IgD-negative memory B cell (primary cell): ENCODE measurements at regions not wholly inside any gene's neighbourhood (a gene's known extent, or its start where the extent isn't known, plus 50 kb on each side); places are given as distances from the start of the nearest gene placed in this dataset.
"Not testable (repeated sequence)": the region's sequence is repeated elsewhere in the genome, so short reads cannot be mapped to it uniquely, and the experiment has no call there.

Experiments used
- H3K27ac Mint-ChIP-seq, 3 donors: one replicate each; pipeline ENCODE4 v1.8.0; 2020 to 2022; ENCODE audit warnings: mild to moderate bottlenecking in 3 of 3, mixed read lengths in 3 of 3, moderate library complexity in 1 of 3
- H3K27me3 Mint-ChIP-seq: one replicate; pipeline ENCODE4 v1.8.0; 2021; ENCODE audit warnings: mixed read lengths
- H3K36me3 Mint-ChIP-seq: one replicate; pipeline ENCODE4 v1.8.0; 2020; ENCODE audit warnings: mild to moderate bottlenecking, mixed read lengths
- H3K4me1 Mint-ChIP-seq, 3 donors: one replicate each; pipeline ENCODE4 v1.8.0; 2020 to 2022; ENCODE audit warnings: mixed read lengths in 3 of 3, mild to moderate bottlenecking in 1 of 3
- H3K4me3 Mint-ChIP-seq, 4 donors: one replicate each; pipeline ENCODE4 v1.8.0; 2020 to 2022; ENCODE audit warnings: mild to moderate bottlenecking in 4 of 4, mixed read lengths in 4 of 4, moderate library complexity in 3 of 4
- H3K9me3 Mint-ChIP-seq, 3 donors: one replicate each; pipeline ENCODE4 v1.8.0; 2020 to 2021; ENCODE audit warnings: mixed read lengths in 3 of 3, mild to moderate bottlenecking in 1 of 3

DNA sequence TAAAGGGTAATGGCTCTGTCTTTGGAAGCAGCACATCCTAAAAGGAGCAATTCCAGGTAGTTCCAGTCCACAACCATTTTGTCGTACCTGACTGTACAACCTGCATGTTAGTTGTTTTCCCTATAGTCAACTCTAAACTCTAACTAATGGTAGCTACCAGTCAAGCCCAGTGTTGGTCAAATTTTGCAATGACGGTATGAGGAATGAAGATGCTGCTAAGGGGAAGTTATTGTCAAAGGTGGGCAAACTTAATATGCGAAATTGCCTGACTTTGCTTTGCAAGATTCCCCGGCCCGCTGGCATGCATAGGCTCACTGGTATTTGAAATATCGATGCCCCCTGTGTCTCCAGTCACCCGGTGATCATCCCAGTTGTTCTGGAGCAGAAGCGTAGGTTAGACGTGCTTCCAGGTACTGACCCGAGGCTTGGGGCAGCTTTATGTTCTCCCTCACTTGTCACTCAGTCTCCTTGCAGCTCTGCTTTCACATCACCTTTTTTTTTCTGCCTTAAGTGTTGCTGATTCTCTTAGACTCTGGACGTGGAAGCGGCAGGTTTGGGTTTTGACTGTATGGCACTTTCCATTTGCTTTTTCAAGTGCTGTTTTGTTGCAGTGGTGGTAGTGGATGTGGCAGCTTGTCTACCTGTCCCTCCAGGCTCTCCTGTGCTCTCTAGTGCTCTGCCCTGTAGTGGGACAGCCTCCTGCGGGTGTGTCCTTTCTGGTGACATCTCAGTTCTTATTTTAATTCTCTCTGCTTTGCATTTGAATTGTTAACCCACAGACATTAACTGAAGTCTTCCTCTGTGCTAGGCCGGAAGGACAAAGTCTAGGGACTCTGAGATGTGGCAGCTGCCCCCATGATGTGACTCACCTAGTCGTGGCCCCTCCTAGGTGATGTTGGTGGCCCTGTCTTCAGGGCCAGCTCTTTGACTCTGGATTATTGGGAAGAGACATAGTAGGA, 95.8 kb upstream of the UMPS start:
- H3K4me1 Mint-ChIP-seq, result peaks cover 11 to 28% (median 17%) of the 10 kb centered on the region in 3 donors
- H3K36me3 Mint-ChIP-seq, result no peaks in the 10 kb centered on the region
- H3K27me3 Mint-ChIP-seq, result peaks cover 7% of the 10 kb centered on the region
- no peaks in the 10 kb centered on the region for H3K9me3 Mint-ChIP-seq
- peak overlapping the region in 2 of 4 donors; percentile 37 to 85 for H3K4me3 Mint-ChIP-seq
- H3K27ac Mint-ChIP-seq, result peak overlapping the region in 2 of 3 donors; percentile 21 to 33

DNA sequence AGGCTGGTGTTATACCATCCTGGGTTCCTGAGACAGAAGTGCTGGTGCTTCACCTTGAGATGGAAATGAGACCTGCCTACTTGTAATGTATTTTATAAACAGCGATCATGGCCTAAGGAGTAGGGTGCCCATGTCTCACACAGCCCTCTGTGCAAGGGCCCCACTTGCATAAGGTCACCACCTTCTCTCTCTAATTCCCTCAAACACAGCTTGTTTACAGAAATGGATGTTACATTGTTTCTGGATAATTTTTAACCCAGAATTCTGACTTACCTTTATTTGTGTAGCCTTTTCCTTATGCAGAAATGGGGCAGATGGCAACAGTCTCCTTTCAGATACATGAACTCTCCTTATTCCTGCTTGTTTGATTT, 95.1 kb upstream of the UMPS start:
- Mint-ChIP-seq H3K9me3 (no peaks in the 10 kb centered on the region), H3K27me3 (peaks cover 7% of the 10 kb centered on the region), H3K27ac (peak overlapping the region in 1 of 3 donors; percentile 21), H3K36me3 (no peaks in the 10 kb centered on the region), H3K4me3 (peak overlapping the region in 2 of 4 donors; percentile 37 to 85), H3K4me1 (peaks cover 17 to 33% (median 22%) of the 10 kb centered on the region in 3 donors)

DNA sequence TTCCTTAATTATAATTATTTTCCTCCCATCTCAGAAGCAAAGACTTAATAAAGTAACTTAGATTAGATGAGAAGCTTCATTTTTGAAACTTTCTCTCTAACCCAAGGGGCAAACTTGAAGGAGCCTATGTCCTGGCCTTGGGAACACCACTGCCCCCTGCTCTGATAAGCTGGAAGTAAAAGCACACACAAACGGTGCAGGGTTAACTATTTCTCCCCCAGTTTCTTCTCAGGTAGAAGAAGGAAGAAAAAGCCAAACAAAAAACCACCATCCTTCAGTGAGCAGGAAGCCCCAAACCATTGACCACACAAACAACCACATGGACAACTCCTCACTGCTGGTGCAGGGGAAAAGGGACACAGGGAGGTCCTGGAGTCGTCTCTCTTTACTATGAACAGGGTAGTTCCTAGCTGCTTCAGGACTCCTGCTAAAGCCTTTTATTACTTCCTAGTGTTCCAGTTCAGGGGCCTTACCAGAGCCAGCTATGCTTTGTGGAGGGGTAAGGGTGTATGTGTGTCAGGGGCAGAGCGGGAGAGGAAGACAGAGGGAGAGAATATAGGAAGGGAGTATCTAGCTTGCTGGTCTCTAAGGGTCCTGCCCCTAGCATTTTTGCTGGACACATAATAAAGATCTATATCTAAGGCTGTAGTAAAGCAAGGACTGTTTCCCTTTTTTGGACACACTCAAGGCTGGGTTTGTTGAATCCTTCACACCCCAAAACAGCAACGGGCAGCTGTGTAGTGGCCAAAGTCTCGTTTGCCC, 94.0 kb upstream of the UMPS start:
- no peak overlapping the region for H3K27ac Mint-ChIP-seq
- no peaks in the 10 kb centered on the region for H3K9me3 Mint-ChIP-seq
- no peak overlapping the region for H3K4me3 Mint-ChIP-seq
- peaks cover 7% of the 10 kb centered on the region for H3K27me3 Mint-ChIP-seq
- peaks cover 19 to 33% (median 22%) of the 10 kb centered on the region in 3 donors for H3K4me1 Mint-ChIP-seq
- H3K36me3 Mint-ChIP-seq, result no peaks in the 10 kb centered on the region

DNA sequence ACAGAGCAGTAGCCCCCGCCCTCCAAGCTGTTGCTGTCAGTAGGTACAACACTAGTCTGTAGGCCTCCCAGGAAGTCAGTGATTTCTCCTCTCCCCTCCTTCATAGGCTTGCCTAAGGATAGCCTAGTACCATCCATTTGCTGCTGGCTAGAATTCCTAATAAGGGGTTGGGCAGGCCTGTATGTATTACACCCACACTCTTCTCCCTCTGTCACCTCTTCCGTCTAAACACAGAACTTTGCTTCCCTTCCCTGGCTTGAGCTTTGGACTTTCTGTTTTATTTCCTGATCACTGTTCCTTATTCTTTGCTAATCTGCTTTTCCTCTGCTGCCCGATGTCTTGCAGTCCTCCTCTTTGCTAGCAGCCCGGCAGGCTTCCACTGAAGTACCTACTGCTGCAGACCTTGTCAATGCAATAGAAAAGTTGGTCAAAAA, 93.4 kb upstream of the UMPS start:
- peaks cover 21 to 33% (median 22%) of the 10 kb centered on the region in 3 donors for H3K4me1 Mint-ChIP-seq

DNA sequence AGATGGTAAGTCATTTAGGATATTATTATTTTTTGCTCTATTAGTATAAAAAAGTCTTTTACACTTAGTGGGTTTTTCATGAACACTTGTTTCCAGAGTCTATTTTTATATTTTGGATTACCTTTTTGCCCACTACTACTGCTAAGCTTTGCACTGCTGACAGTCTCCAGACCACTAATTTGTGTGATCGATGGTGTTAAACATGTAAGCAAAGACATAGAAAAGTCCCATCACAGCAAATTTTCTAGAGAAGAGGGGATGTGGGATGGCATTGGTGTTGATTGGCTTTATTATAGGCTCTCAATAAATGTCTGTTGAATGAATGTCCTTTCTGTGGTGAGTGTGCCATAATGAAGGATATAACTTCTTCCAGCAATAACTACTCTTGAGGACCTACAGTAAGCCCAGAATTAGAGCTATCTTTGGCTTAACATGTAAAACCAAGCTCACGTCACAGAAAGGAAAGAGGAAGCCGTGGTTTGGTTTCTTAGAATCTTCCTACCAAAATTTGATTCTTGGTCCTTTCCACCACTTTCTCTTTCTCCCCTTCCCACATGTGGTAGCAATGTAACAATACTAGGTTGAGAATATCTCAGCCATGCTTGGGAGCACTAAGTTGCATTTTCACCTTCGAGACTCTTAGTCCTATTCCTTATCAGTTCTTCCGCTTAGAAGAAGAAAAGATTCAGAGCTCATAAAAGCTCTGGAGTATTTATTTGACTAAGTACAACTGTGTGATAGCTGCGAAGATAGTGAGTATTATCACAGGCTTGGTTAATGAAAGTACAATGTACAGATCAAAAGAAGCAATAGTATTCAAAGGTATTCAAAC, 90.6 kb upstream of the UMPS start:
- H3K36me3 Mint-ChIP-seq, result no peaks in the 10 kb centered on the region
- H3K9me3 Mint-ChIP-seq, result no peaks in the 10 kb centered on the region
- H3K27me3 Mint-ChIP-seq, result no peaks in the 10 kb centered on the region
- peaks cover 16 to 29% (median 21%) of the 10 kb centered on the region in 3 donors for H3K4me1 Mint-ChIP-seq
- no peak overlapping the region for H3K27ac Mint-ChIP-seq
- H3K4me3 Mint-ChIP-seq, result peak overlapping the region; percentile 66 to 86 (median 80)

More for the DNA sequence above, 93.4 kb upstream of the UMPS start:
- no peaks in the 10 kb centered on the region for H3K36me3 Mint-ChIP-seq
- H3K9me3 Mint-ChIP-seq, result no peaks in the 10 kb centered on the region
- peaks cover 7% of the 10 kb centered on the region for H3K27me3 Mint-ChIP-seq
- no peak overlapping the region for H3K27ac Mint-ChIP-seq
- peak overlapping the region in 1 of 4 donors; percentile 52 for H3K4me3 Mint-ChIP-seq

DNA sequence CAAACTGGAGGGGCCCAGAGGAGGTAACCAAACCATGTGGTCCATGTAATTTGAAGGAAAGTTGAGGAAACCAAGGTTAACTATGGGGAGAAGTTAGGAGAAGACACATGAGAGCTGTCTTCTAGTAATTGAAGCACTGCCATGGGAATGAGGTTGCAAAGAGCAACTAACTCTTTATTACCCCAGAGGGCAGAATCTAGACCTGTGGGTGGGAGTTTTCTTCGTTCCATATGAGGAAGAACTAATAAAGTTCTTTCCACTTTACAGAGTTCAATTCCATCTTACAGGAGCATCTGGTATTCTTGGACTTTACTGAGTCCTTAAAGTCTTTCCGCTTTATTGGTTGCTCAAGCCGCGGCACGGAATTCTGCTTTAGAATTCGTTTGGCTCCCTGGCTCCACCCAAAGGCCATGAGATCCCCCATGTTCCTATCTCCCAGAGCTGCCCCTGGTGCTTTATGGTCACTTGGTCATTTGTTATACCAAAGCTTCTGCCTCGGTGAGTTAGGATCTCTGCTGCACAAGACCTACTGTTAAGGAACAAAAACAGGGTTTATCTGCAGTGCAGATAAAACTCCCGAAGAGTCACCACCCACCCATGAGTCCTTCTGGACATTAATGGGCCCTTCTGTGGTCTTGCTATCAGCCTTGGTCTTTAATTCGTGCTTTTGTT, 89.5 kb upstream of the UMPS start:
- peak overlapping the region in 2 of 4 donors; percentile 85 to 86 for H3K4me3 Mint-ChIP-seq
- no peaks in the 10 kb centered on the region for H3K9me3 Mint-ChIP-seq
- peaks cover 10 to 22% (median 12%) of the 10 kb centered on the region in 3 donors for H3K4me1 Mint-ChIP-seq
- no peaks in the 10 kb centered on the region for H3K27me3 Mint-ChIP-seq
- no peak overlapping the region for H3K27ac Mint-ChIP-seq
- H3K36me3 Mint-ChIP-seq, result no peaks in the 10 kb centered on the region

DNA sequence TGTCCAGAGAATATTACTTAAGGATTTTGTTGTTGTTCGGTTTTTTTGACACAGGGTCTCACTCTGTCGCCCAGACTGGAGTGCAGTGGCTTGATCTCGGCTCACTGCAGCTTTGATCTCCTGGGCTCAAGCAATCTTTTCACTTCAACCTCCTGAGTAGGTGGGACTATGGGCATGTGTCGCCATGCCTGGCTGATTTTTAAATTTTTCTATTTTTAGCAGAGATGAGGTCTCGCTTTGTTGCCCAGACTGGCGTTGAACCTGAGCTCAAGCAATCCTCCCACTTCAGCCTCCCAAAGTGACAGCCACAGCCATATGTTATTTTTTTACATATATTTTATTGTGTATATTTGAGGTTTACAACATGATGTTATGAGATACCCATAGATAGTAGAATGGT, 86.8 kb upstream of the UMPS start:
- no peaks in the 10 kb centered on the region for H3K27me3 Mint-ChIP-seq
- no peak overlapping the region for H3K27ac Mint-ChIP-seq
- H3K4me3 Mint-ChIP-seq, result no peak overlapping the region
- no peaks in the 10 kb centered on the region for H3K36me3 Mint-ChIP-seq
- peaks cover 0 to 1% (median 0%) of the 10 kb centered on the region in 3 donors for H3K9me3 Mint-ChIP-seq
- H3K4me1 Mint-ChIP-seq, result peaks cover 10 to 14% (median 12%) of the 10 kb centered on the region in 3 donors

DNA sequence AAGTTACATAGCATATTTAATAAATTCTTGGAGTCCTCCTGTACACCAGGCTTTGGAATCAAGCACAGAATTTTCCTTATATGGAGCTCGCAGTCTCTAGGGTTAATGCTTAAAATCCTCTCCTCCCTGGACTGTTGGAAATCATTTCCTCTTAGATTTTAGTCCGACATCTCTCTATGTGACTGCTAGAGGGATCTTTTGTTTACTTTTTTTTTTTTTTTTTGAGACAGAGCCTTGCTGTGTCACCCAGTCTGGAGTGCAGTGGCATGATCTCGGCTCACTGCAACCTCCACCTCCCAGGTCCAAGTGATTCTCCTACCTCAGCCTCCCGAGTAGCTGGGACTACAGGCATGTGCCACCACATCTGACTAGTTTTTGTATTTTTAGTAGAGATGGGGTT, 84.1 kb upstream of the UMPS start:
- H3K4me1 Mint-ChIP-seq, result peaks cover 7 to 14% (median 10%) of the 10 kb centered on the region in 3 donors
- H3K27ac Mint-ChIP-seq, H3K36me3 Mint-ChIP-seq, H3K4me3 Mint-ChIP-seq, H3K9me3 Mint-ChIP-seq, H3K27me3 Mint-ChIP-seq: not testable (repeated sequence)

DNA sequence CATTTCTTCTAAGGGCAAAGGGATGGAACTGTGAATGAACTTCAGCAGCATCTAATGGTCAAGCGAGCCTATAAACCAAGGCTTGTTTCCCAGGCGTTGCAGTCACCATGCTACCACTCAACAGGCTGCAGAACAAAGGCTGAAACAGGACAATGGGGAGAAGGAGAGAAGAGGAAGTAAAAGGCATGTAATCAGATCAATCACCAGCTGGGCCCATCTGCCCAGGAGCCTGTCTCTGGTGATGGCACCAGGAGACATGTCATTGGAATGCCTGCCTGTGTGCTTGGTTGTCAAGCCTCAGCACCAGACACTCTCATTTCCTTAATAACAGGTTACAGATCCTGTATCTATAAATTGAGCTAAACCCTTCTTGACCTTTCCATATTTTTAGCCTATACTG, 81.7 kb upstream of the UMPS start:
- H3K9me3 Mint-ChIP-seq, result peaks cover 0 to 2% (median 1%) of the 10 kb centered on the region in 3 donors
- H3K36me3 Mint-ChIP-seq, result no peaks in the 10 kb centered on the region
- no peak overlapping the region for H3K4me3 Mint-ChIP-seq
- no peak overlapping the region for H3K27ac Mint-ChIP-seq
- H3K4me1 Mint-ChIP-seq, result peaks cover 5 to 14% (median 9%) of the 10 kb centered on the region in 3 donors
- H3K27me3 Mint-ChIP-seq, result no peaks in the 10 kb centered on the region

DNA sequence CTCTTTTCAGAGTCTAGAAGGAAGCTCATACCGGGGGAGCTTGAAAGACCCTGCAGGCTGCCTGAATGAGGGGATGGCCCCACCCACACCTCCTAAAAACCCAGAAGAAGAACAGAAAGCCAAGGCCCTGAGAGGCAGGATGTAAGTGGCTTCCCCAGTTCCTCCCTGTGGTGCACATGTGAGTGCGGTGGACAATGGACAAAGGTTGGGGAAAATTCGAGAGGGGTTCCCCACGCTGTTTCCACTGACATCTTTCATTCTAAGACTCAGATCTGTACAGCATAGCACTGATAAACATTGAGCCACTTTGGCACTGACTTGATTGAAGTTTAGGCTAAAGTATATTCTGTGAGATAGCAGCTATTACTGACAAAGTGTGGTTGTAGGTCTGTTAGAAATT, 79.5 kb upstream of the UMPS start:
- H3K4me1 Mint-ChIP-seq, result peaks cover 5 to 11% (median 9%) of the 10 kb centered on the region in 3 donors
- H3K9me3 Mint-ChIP-seq, result peaks cover 0 to 2% (median 1%) of the 10 kb centered on the region in 3 donors
- no peaks in the 10 kb centered on the region for H3K36me3 Mint-ChIP-seq
- H3K27me3 Mint-ChIP-seq, result no peaks in the 10 kb centered on the region
- no peak overlapping the region for H3K4me3 Mint-ChIP-seq
- no peak overlapping the region for H3K27ac Mint-ChIP-seq

DNA sequence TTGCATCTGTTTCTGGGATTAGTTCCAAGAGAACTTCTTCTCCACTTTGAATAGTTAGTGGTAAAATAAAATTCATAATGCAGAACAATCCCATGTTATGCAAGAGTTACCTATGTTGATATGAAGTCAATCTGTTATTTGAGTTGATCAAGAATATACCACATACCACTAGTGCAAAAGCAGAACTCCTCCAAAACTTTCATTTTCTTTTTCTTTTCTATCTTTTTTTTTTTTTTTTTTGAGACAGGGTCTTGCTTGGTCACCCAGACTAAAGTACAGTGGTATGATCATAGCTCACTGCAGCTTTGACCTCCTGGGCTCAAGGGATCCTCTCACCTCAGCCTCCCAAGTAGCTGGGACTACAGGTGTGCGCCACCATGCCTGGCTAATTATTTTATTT, 78.8 kb upstream of the UMPS start:
- not testable (repeated sequence) for H3K27me3 Mint-ChIP-seq, H3K4me3 Mint-ChIP-seq, H3K27ac Mint-ChIP-seq, H3K9me3 Mint-ChIP-seq, H3K36me3 Mint-ChIP-seq
- H3K4me1 Mint-ChIP-seq, result peaks cover 5 to 11% (median 9%) of the 10 kb centered on the region in 3 donors

DNA sequence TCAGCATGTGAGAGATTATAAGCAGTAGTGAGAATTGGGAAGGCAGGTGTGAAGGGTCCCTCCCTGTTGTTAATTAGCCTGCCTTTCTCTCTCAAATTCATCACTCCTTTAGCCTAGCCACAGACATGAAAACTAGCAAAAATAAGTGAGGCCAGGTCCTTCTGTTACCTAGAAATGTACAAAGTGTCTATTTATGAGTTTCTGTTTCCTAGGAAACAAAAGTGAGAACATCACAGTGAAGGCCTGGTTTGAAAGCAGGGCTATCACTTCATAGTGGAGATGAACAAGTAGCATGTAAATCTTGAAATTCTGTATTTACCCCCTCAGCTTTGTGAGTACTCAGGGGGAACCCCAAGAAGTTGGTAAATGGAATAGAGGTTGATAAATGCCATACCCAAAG, 78.2 kb upstream of the UMPS start:
- Mint-ChIP-seq H3K36me3 (no peaks in the 10 kb centered on the region), H3K4me1 (peaks cover 5 to 11% (median 9%) of the 10 kb centered on the region in 3 donors), H3K4me3 (no peak overlapping the region), H3K9me3 (peaks cover 0 to 2% (median 1%) of the 10 kb centered on the region in 3 donors), H3K27ac (no peak overlapping the region), H3K27me3 (no peaks in the 10 kb centered on the region)

DNA sequence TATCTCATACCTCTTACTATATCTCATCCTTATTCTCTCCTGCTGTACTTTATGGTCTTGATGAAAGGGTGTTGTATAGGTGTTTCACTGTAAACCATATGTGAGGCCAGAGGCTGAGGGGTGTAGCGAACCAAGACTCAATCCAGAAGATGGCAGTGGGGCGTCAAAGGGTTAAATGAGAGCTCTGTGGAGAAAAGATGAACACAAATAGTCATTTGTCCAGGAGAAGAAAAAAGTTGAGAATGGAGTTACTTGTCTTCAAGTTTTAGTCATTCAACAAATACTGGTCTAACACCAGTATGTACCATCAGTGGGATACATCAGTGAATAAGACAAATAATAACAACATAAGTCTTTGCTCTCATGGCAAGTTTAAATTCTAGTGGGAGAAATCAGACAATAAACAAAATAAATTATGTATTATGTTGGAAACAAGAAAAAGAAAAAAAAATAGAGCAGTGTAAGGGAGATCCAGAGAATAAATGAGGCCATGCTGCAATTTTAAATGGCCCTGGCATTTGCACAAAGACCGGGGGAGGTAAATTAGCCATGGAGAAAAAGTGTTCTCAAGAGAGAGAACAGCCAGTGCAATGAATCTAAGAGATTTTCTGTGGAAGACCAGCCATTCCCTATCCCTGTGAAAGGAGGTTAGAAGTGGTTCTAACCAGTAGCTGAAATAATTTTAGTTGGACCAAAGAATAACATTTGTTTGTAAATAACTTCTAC, 77.0 kb upstream of the UMPS start:
- H3K4me3 Mint-ChIP-seq, result peak overlapping the region in 1 of 4 donors; percentile 5

More for the DNA sequence above, 77.0 kb upstream of the UMPS start:
- peaks cover 5 to 11% (median 9%) of the 10 kb centered on the region in 3 donors for H3K4me1 Mint-ChIP-seq
- H3K9me3 Mint-ChIP-seq, result peaks cover 0 to 2% (median 0%) of the 10 kb centered on the region in 3 donors
- H3K36me3 Mint-ChIP-seq, result no peaks in the 10 kb centered on the region
- H3K27ac Mint-ChIP-seq, result no peak overlapping the region
- H3K27me3 Mint-ChIP-seq, result no peaks in the 10 kb centered on the region
